Ascending aorta (tissue), 2 donors: ENCODE measurements at regions not wholly inside any gene's neighbourhood (a gene's known extent, or its start where the extent isn't known, plus 50 kb on each side); places are given as distances from the start of the nearest gene placed in this dataset.

Source experiments
- DNase-seq, 2 donors: peaks; one replicate each; pipeline ENCODE4 v3.0.0-alpha.2; 2019; ENCODE audit warnings: low spot score in 2 of 2
- H3K27ac ChIP-seq, 2 donors: fragments of 200-600 bp; sonication (generic); one replicate each; pipeline ENCODE4 v1.5.1; 2016 to 2017; ENCODE audit warnings: mild to moderate bottlenecking in 1 of 2
- H3K27me3 ChIP-seq: fragments of 200-600 bp; sonication (generic); one replicate; pipeline ENCODE4 v1.5.1; 2017
- H3K36me3 ChIP-seq, 2 donors: fragments of 200-600 bp; sonication (generic); one replicate each; pipeline ENCODE4 v1.5.1; 2016
- H3K4me1 ChIP-seq, 2 donors: fragments of 200-600 bp; sonication (generic); one replicate each; pipeline ENCODE4 v1.5.1; 2016 to 2017; ENCODE audit warnings: mild to moderate bottlenecking in 1 of 2
- H3K4me3 ChIP-seq, 2 donors: fragments of 200-600 bp; sonication (generic); one replicate each; pipeline ENCODE4 v1.5.1; 2016 to 2017; ENCODE audit warnings: mild to moderate bottlenecking in 1 of 2
- H3K9me3 ChIP-seq, 2 donors: fragments of 200-600 bp; sonication (generic); one replicate each; pipeline ENCODE4 v1.5.1; 2016
- intact Hi-C: fragments of 100-400 bp; cut with DNase I; formaldehyde crosslinking; loops from one replicate; pipeline ENCODE4 v1.15.1; 2023
- TF ChIP-seq, protein P1 (sequence below), 3 experiments: fragments of 200-600 bp in 2 of 3; fragments of 450-650 bp in 1 of 3; sonication (generic) in 2 of 3; IDR thresholded peaks; one replicate each; pipeline ENCODE4 v1.5.1; 2016 to 2019; ENCODE audit warnings: antibody characterized with exemption in 3 of 3, mild to moderate bottlenecking in 1 of 3, moderate library complexity in 1 of 3

DNA sequence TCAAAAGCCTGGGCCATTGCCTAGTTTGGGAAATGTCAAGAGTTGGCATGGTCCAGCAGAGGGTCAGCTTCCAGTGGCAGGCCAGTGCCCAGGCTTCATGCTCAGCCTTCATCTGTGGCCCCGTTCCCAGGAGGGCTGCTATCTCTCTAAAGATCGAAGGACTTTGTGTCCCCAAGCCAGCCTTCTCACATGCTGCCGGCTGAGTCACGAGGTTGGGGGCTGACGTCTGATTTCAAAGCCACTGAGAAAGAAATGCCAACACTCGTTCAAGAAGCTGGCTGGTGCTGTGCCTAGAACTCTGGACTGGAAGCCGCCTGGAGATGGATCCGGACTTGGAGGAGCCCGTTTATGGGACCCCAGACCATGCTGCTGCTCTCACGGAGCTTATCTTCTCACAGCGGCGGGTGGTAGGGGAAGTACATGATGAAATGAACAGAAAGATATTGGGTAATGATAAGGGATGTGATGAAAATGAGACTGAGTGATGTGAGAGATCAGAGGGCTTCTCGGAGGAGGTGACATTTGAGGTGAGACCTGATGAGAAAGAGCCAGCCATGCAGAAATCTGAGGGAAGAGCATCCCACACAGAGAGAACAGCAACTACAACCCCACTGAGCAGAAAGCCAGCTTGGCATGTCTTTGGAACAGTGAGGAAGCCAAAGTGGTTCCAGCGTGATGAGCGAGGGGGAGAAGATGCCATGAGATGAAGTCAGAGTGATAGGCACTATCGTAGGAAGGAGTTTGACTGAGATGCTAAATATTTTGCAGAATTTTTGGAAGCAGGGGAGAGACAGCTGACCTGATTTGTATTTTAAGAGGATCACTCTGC is 54.9 kb upstream of the BOD1 start:
- intact Hi-C loops: no loop called here
- Histone ChIP-seq H3K4me1 (no peaks in the 10 kb centered on the region), H3K4me3 (peak overlapping the region; percentile 14 to 42), H3K36me3 (no peaks in the 10 kb centered on the region), H3K9me3 (no peaks in the 10 kb centered on the region), H3K27ac (peak overlapping the region; percentile 42 to 46), H3K27me3 (no peaks in the 10 kb centered on the region)
- peak; percentile 61 to 80 for DNase-seq
- TF ChIP-seq, protein P1, sequence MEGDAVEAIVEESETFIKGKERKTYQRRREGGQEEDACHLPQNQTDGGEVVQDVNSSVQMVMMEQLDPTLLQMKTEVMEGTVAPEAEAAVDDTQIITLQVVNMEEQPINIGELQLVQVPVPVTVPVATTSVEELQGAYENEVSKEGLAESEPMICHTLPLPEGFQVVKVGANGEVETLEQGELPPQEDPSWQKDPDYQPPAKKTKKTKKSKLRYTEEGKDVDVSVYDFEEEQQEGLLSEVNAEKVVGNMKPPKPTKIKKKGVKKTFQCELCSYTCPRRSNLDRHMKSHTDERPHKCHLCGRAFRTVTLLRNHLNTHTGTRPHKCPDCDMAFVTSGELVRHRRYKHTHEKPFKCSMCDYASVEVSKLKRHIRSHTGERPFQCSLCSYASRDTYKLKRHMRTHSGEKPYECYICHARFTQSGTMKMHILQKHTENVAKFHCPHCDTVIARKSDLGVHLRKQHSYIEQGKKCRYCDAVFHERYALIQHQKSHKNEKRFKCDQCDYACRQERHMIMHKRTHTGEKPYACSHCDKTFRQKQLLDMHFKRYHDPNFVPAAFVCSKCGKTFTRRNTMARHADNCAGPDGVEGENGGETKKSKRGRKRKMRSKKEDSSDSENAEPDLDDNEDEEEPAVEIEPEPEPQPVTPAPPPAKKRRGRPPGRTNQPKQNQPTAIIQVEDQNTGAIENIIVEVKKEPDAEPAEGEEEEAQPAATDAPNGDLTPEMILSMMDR (IDR thresholded peaks at IDR 0.05): no peak

GRCh38 chr5:173672166-173672565 is 55.7 kb upstream of the BOD1 start:
- no peaks in the 10 kb centered on the region for H3K9me3 ChIP-seq
- TF ChIP-seq, protein P1 (IDR thresholded peaks at IDR 0.05): no peak
- H3K36me3 ChIP-seq: no peaks in the 10 kb centered on the region
- no peak overlapping the region for H3K4me3 ChIP-seq
- H3K27ac ChIP-seq: no peak overlapping the region
- DNase-seq: peak in 1 of 2 donors; percentile 16
- intact Hi-C loops: no loop called here
- no peaks in the 10 kb centered on the region for H3K27me3 ChIP-seq
- H3K4me1 ChIP-seq: no peaks in the 10 kb centered on the region

DNA sequence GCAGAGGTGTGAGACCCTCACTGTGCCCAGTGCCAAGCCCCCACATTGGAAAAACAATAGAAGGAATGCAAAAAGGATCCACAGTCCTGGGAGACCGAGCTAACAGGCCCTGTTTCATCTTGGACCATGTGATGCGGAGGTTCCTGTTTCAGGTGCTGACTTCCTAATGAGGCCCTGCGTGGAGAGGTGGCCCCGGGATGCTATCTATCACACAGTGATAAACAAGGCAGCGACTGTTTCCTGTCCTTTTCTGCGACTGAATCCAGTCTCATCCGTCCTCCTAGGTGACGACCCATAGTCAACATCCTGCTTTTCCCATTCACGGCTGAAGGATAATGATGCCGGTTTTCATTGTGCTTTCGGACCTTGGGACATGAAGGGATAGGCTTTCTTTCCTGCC is 56.4 kb upstream of the BOD1 start:
- no peaks in the 10 kb centered on the region for H3K36me3 ChIP-seq
- intact Hi-C loops: no loop called here
- TF ChIP-seq, protein P1 (IDR thresholded peaks at IDR 0.05): no peak
- no peak overlapping the region for H3K4me3 ChIP-seq
- no peaks in the 10 kb centered on the region for H3K4me1 ChIP-seq
- peak in 1 of 2 donors; percentile 39 for DNase-seq
- no peaks in the 10 kb centered on the region for H3K27me3 ChIP-seq
- no peak overlapping the region for H3K27ac ChIP-seq
- H3K9me3 ChIP-seq: no peaks in the 10 kb centered on the region

GRCh38 chr5:173673295-173674101 is 57.0 kb upstream of the BOD1 start:
- H3K27me3 ChIP-seq: no peaks in the 10 kb centered on the region
- no peak overlapping the region for H3K27ac ChIP-seq
- no peaks in the 10 kb centered on the region for H3K4me1 ChIP-seq
- TF ChIP-seq, protein P1 (IDR thresholded peaks at IDR 0.05): no peak
- intact Hi-C loops: no loop called here
- DNase-seq: peak in 1 of 2 donors; percentile 47
- H3K9me3 ChIP-seq: no peaks in the 10 kb centered on the region
- H3K4me3 ChIP-seq: no peak overlapping the region
- no peaks in the 10 kb centered on the region for H3K36me3 ChIP-seq

- no peak overlapping the region for H3K27ac ChIP-seq
- DNase-seq: peak in 1 of 2 donors; percentile 30
- H3K4me1 ChIP-seq: no peaks in the 10 kb centered on the region
- H3K27me3 ChIP-seq: no peaks in the 10 kb centered on the region
- H3K9me3 ChIP-seq: no peaks in the 10 kb centered on the region
- H3K36me3 ChIP-seq: no peaks in the 10 kb centered on the region
- intact Hi-C loops: no loop called here
- TF ChIP-seq, protein P1 (IDR thresholded peaks at IDR 0.05): no peak
- H3K4me3 ChIP-seq: no peak overlapping the region
Measured at GRCh38 chr5:173675287-173675996, 59.0 kb upstream of the BOD1 start.
